ENCODE measurements at regions not wholly inside any gene's neighbourhood (a gene's known extent, or its start where the extent isn't known, plus 50 kb on each side); places are given as distances from the start of the nearest gene placed in this dataset.

DNA sequence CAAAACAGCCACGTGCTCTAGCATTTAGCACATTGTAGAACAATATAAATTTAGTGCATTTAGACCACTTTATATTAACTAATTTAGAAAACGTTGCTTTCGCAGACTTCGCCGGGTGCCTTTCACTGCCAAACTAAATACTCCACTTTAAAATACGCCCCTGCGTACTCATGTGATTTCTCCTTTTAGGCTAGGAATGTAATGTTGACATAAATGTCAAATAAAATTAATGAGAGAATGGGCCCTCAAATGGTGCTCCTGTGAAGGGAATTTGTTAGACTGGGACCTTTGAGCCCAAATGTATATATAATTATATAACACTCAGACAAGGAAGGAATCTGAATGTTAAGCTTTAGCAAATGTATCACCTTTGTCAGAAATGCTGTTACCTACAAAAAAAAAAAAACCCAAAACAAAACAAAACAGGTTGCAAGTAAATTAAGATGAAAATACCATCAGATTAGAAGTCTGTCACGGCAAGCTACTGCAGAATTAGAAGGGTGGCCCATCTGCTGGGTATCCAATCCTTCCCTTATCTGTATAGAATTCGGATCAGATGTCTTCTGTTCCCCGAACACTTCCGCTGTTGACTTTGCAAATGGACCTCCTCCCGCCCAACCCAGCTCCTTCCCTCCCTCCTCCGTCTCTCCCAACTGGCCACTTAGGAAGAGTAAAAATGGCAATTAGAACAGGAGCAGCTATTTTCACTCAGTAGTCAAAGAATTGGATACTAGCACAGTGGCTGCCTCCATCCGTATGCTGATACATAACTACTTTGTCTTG, 159.3 kb upstream of the FOXN3 start:
- 27% methylated on average over 14 of the region's 14 CpGs for WGBS
- Histone ChIP-seq H3K27me3 (replicated peaks; ENCODE audit: insufficient read depth) (no peaks in the 10 kb centered on the region), H3K4me1 (replicated peaks) (peaks cover 5% of the 10 kb centered on the region), H3K27ac (no peak overlapping the region), H3K36me3 (no peaks in the 10 kb centered on the region), H3K4me3 (no peak overlapping the region), H3K9me3 (no peaks in the 10 kb centered on the region)
- no peak for DNase-seq (ENCODE audit: low spot score)
- TF ChIP-seq POLR2AphosphoS5 (IDR thresholded peaks at IDR 0.05) (no peak), POLR2A (IDR thresholded peaks at IDR 0.05) (no peak)
- TF ChIP-seq, protein P1, sequence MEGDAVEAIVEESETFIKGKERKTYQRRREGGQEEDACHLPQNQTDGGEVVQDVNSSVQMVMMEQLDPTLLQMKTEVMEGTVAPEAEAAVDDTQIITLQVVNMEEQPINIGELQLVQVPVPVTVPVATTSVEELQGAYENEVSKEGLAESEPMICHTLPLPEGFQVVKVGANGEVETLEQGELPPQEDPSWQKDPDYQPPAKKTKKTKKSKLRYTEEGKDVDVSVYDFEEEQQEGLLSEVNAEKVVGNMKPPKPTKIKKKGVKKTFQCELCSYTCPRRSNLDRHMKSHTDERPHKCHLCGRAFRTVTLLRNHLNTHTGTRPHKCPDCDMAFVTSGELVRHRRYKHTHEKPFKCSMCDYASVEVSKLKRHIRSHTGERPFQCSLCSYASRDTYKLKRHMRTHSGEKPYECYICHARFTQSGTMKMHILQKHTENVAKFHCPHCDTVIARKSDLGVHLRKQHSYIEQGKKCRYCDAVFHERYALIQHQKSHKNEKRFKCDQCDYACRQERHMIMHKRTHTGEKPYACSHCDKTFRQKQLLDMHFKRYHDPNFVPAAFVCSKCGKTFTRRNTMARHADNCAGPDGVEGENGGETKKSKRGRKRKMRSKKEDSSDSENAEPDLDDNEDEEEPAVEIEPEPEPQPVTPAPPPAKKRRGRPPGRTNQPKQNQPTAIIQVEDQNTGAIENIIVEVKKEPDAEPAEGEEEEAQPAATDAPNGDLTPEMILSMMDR (IDR thresholded peaks at IDR 0.05): no peak
- intact Hi-C loops (cut with DNase I): no loop called here

DNA sequence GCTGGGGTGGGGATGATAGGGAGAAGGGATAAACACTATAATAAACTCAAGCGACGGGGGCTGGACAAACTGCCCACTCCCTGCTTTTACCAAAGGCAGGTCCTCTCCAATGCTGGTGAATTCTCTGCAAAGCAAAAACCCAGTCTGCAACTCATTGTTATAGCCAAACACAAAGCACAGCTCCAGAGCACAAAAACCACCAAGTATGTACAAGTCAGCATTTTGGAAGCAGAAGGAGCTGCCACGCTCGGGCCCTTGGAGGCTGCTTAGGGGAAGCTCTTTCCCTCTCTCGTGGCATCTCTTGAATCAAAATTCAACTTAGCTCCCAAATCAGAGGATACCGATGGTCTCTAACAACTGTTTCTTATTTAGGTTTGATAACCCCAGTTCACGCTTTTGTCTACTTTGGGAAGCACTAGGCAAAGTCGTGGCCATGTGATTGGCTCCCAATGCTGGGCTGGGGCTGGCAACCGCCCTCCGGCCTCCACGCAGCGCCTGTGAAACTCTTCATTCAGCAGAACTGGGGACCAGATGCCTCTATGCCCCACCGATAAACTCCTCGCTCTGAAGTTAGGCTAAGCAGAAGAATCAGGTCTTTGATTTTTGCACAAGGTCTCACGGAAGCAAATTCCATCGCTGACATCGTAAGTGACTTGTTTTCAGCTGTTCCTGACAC, 158.5 kb upstream of the FOXN3 start:
- no peak overlapping the region for H3K27ac ChIP-seq
- 63% methylated on average over 17 of the region's 17 CpGs for WGBS
- H3K4me3 ChIP-seq: no peak overlapping the region
- no peaks in the 10 kb centered on the region for H3K27me3 ChIP-seq (replicated peaks; ENCODE audit: insufficient read depth)
- no peaks in the 10 kb centered on the region for H3K36me3 ChIP-seq
- no peak for DNase-seq (ENCODE audit: low spot score)
- H3K9me3 ChIP-seq: no peaks in the 10 kb centered on the region
- TF ChIP-seq POLR2A (IDR thresholded peaks at IDR 0.05) (no peak), POLR2AphosphoS5 (IDR thresholded peaks at IDR 0.05) (no peak)
- TF ChIP-seq, protein P1 (IDR thresholded peaks at IDR 0.05): no peak
- intact Hi-C loops (cut with DNase I): no loop called here
- H3K4me1 ChIP-seq (replicated peaks): peaks cover 5% of the 10 kb centered on the region

DNA sequence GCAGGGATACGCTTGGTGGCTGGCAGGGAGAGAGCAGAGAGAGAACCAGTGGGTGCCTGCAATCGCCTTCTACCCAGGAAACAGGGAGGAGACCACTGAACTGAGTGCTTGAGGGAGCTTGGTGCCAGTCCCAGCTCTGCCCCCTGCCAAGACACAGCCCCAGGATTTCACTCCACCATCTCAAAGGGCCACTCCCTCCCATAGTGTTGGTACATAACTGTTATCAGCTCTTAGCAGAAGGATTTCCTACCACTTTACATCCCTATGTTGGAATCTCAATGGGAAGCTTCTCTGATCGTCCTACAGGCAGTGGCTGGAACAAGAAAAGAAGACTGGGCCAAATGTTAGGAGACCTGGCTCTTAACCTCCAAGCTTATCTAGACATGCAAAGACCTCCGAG, 157.4 kb upstream of the FOXN3 start:
- Histone ChIP-seq H3K36me3 (no peaks in the 10 kb centered on the region), H3K4me3 (no peak overlapping the region), H3K27ac (no peak overlapping the region), H3K27me3 (replicated peaks; ENCODE audit: insufficient read depth) (no peaks in the 10 kb centered on the region), H3K9me3 (no peaks in the 10 kb centered on the region), H3K4me1 (replicated peaks) (peaks cover 5% of the 10 kb centered on the region)
- WGBS: 94% methylated on average over 4 of the region's 4 CpGs
- no peak for TF ChIP-seq POLR2A (IDR thresholded peaks at IDR 0.05)
- no peak for TF ChIP-seq POLR2AphosphoS5 (IDR thresholded peaks at IDR 0.05)
- TF ChIP-seq, protein P1 (IDR thresholded peaks at IDR 0.05): no peak
- DNase-seq (ENCODE audit: low spot score): no peak
- intact Hi-C loops (cut with DNase I): no loop called here

DNA sequence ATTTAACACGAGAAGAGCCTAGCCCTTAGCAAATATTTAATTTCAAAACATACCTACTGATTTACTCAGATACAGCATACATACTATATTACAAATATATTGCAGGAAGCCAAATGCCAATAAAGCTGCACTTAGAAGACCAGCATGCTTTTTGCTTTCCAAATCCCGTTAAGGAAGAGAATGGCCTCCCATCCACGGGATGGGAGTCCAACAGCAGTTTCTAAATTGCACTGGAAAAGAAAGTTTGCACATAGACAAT, 156.3 kb upstream of the FOXN3 start:
- no peak for TF ChIP-seq POLR2A (IDR thresholded peaks at IDR 0.05)

DNA sequence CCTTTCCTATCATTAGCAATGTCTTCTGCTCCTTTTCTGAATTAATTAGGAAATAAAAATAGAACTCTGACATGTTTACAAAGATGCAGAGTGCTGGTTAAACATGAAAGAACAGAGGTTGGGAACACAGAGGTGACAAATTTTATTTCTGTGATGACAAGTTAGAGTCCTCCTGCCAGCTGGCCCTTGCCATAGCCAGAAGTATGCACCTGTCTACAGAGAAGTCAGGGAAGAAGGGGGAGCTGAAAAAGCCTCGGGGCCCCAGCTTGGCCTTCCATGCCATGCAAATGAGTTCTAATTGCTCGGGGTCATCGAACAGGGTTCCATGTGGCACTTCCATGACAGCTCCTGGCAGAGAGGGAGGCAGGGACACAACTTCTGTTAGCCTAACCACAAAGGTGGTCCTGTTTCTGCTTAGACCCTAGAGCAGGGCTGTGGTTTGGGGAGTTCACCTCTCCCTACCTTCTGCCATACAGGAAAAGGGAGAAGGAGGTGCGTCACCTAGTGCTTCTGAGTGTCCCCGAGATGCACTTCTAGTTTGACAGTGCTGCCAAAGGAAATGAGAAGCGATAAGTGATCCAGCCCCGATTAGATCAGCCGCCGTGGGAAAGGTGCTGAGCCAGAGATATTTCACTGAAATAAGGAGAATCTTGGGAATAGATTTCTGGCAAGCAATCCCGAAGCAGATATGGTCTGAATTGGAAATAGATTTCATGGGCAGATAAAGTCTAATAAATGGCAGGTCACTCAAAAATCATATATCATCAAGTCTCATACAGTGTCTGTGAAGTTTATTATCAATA, 155.8 kb upstream of the FOXN3 start:
- TF ChIP-seq POLR2AphosphoS5 (IDR thresholded peaks at IDR 0.05) (peak; percentile 63), POLR2A (IDR thresholded peaks at IDR 0.05) (no peak)
- no peaks in the 10 kb centered on the region for H3K27me3 ChIP-seq (replicated peaks; ENCODE audit: insufficient read depth)
- H3K27ac ChIP-seq: no peak overlapping the region
- 36% methylated on average over 10 of the region's 10 CpGs for WGBS
- intact Hi-C loops (cut with DNase I): no loop called here
- no peak overlapping the region for H3K4me3 ChIP-seq
- peak; percentile 58 for DNase-seq (ENCODE audit: low spot score)
- H3K36me3 ChIP-seq: no peaks in the 10 kb centered on the region
- H3K4me1 ChIP-seq (replicated peaks): peaks cover 5% of the 10 kb centered on the region
- H3K9me3 ChIP-seq: no peaks in the 10 kb centered on the region

More for the DNA sequence above, 156.3 kb upstream of the FOXN3 start:
- WGBS: 33% methylated on average over 3 of the region's 3 CpGs
- Histone ChIP-seq H3K9me3 (no peaks in the 10 kb centered on the region), H3K27ac (no peak overlapping the region), H3K27me3 (replicated peaks; ENCODE audit: insufficient read depth) (no peaks in the 10 kb centered on the region), H3K4me3 (no peak overlapping the region), H3K4me1 (replicated peaks) (peaks cover 5% of the 10 kb centered on the region), H3K36me3 (no peaks in the 10 kb centered on the region)
- intact Hi-C loops (cut with DNase I): no loop called here
- DNase-seq (ENCODE audit: low spot score): no peak
